Subcutaneous abdominal adipose tissue (tissue), 5 donors: ENCODE measurements at regions not wholly inside any gene's neighbourhood (a gene's known extent, or its start where the extent isn't known, plus 50 kb on each side); places are given as distances from the start of the nearest gene placed in this dataset.
"Not testable (repeated sequence)": the region's sequence is repeated elsewhere in the genome, so short reads cannot be mapped to it uniquely, and the experiment has no call there.

Source experiments
- H3K27ac ChIP-seq: one replicate; pipeline ENCODE4 v1.7.0; 2013; ENCODE audit warnings: low read depth, mild to moderate bottlenecking, inconsistent platforms, low read length, moderate library complexity
- H3K27me3 ChIP-seq, 5 donors: one replicate each; pipeline ENCODE4 v1.7.0; 2013; ENCODE audit warnings: low read length in 5 of 5, inconsistent platforms in 1 of 5; ENCODE audit not compliant: control insufficient read depth in 5 of 5, insufficient read depth in 4 of 5
- H3K36me3 ChIP-seq, 5 donors: one replicate each; pipeline ENCODE4 v1.7.0; 2013; ENCODE audit warnings: low read length in 5 of 5; ENCODE audit not compliant: control insufficient read depth in 5 of 5, insufficient read depth in 5 of 5
- H3K4me1 ChIP-seq, 5 donors: one replicate each; pipeline ENCODE4 v1.7.0; 2013; ENCODE audit warnings: low read length in 5 of 5, mild to moderate bottlenecking in 3 of 5, moderate library complexity in 1 of 5; ENCODE audit not compliant: control insufficient read depth in 5 of 5, insufficient read depth in 5 of 5
- H3K4me3 ChIP-seq, 5 donors: one replicate each; pipeline ENCODE4 v1.7.0; 2013; ENCODE audit warnings: low read length in 5 of 5, low read depth in 1 of 5
- H3K9ac ChIP-seq, 5 donors: one replicate each; pipeline ENCODE4 v1.7.0; 2013; ENCODE audit warnings: low read length in 5 of 5, mild to moderate bottlenecking in 4 of 5, moderate library complexity in 3 of 5
- H3K9me3 ChIP-seq, 5 donors: one replicate each; pipeline ENCODE4 v1.7.0; 2013; ENCODE audit warnings: low read length in 5 of 5; ENCODE audit not compliant: control insufficient read depth in 5 of 5
- donor health status: healthy.
- donor health status: healthy.
- donor health status: healthy.
- donor health status: healthy.
- donor health status: healthy.

GRCh38 chr7:136400877-136401276, 423.7 kb upstream of the MTPN start:
- no peaks in the 10 kb centered on the region for H3K36me3 ChIP-seq
- H3K9me3 ChIP-seq = no peaks in the 10 kb centered on the region
- peaks cover 0 to under 1% (median 0%) of the 10 kb centered on the region in 5 donors for H3K4me1 ChIP-seq

GRCh38 chr7:136399385-136399784, 422.2 kb upstream of the MTPN start:
- H3K27ac ChIP-seq = no peak overlapping the region
- no peak overlapping the region for H3K4me3 ChIP-seq
- no peaks in the 10 kb centered on the region for H3K4me1 ChIP-seq
- H3K9me3 ChIP-seq = no peaks in the 10 kb centered on the region
- no peaks in the 10 kb centered on the region for H3K36me3 ChIP-seq
- H3K27me3 ChIP-seq = no peaks in the 10 kb centered on the region
- no peak overlapping the region for H3K9ac ChIP-seq

More at GRCh38 chr7:136400877-136401276, 423.7 kb upstream of the MTPN start:
- H3K27me3 ChIP-seq = no peaks in the 10 kb centered on the region
- H3K27ac ChIP-seq = no peak overlapping the region
- H3K9ac ChIP-seq = no peak overlapping the region
- H3K4me3 ChIP-seq = no peak overlapping the region

- no peak overlapping the region for H3K9ac ChIP-seq
- no peaks in the 10 kb centered on the region for H3K4me1 ChIP-seq
- H3K27me3 ChIP-seq = no peaks in the 10 kb centered on the region
- H3K9me3 ChIP-seq = no peaks in the 10 kb centered on the region
- no peak overlapping the region for H3K4me3 ChIP-seq
- no peaks in the 10 kb centered on the region for H3K36me3 ChIP-seq
- no peak overlapping the region for H3K27ac ChIP-seq
These were observed 415.7 kb upstream of the MTPN start for GRCh38 chr7:136392856-136393255.

- Histone ChIP-seq H3K27me3 (no peaks in the 10 kb centered on the region), H3K36me3 (no peaks in the 10 kb centered on the region), H3K4me1 (no peaks in the 10 kb centered on the region), H3K9me3 (no peaks in the 10 kb centered on the region), H3K9ac (no peak overlapping the region), H3K27ac (no peak overlapping the region), H3K4me3 (no peak overlapping the region)
These were observed 414.2 kb upstream of the MTPN start for GRCh38 chr7:136391371-136391770.

GRCh38 chr7:136389933-136390332, 412.8 kb upstream of the MTPN start:
- H3K4me3 ChIP-seq = no peak overlapping the region
- no peaks in the 10 kb centered on the region for H3K9me3 ChIP-seq
- no peaks in the 10 kb centered on the region for H3K36me3 ChIP-seq
- H3K9ac ChIP-seq = no peak overlapping the region
- H3K27ac ChIP-seq = no peak overlapping the region
- H3K4me1 ChIP-seq = no peaks in the 10 kb centered on the region
- H3K27me3 ChIP-seq = no peaks in the 10 kb centered on the region

- H3K27me3 ChIP-seq = no peaks in the 10 kb centered on the region
- H3K27ac ChIP-seq = no peak overlapping the region
- H3K4me1 ChIP-seq = no peaks in the 10 kb centered on the region
- H3K4me3 ChIP-seq = no peak overlapping the region
- H3K9ac ChIP-seq = no peak overlapping the region
- no peaks in the 10 kb centered on the region for H3K36me3 ChIP-seq
- H3K9me3 ChIP-seq = no peaks in the 10 kb centered on the region
These were observed 409.7 kb upstream of the MTPN start for GRCh38 chr7:136386876-136387275.

- not testable (repeated sequence) for H3K4me3 ChIP-seq, H3K9ac ChIP-seq, H3K27me3 ChIP-seq, H3K9me3 ChIP-seq, H3K4me1 ChIP-seq, H3K36me3 ChIP-seq, H3K27ac ChIP-seq
These were observed 394.2 kb upstream of the MTPN start for GRCh38 chr7:136371409-136371808.

- Histone ChIP-seq H3K9ac (no peak overlapping the region), H3K9me3 (peaks cover 0 to 7% (median 0%) of the 10 kb centered on the region in 5 donors), H3K27me3 (no peaks in the 10 kb centered on the region), H3K4me3 (no peak overlapping the region), H3K36me3 (no peaks in the 10 kb centered on the region), H3K27ac (no peak overlapping the region), H3K4me1 (no peaks in the 10 kb centered on the region)
These were observed 393.0 kb upstream of the MTPN start for GRCh38 chr7:136370137-136370536.

- no peak overlapping the region for H3K9ac ChIP-seq
- no peaks in the 10 kb centered on the region for H3K27me3 ChIP-seq
- no peaks in the 10 kb centered on the region for H3K4me1 ChIP-seq
- no peak overlapping the region for H3K27ac ChIP-seq
- H3K9me3 ChIP-seq = peaks cover 0 to 7% (median 0%) of the 10 kb centered on the region in 5 donors
- no peaks in the 10 kb centered on the region for H3K36me3 ChIP-seq
- H3K4me3 ChIP-seq = no peak overlapping the region
These were observed 392.1 kb upstream of the MTPN start for GRCh38 chr7:136369225-136369624.

- no peak overlapping the region for H3K4me3 ChIP-seq
- H3K9me3 ChIP-seq = no peaks in the 10 kb centered on the region
- no peak overlapping the region for H3K27ac ChIP-seq
- no peaks in the 10 kb centered on the region for H3K36me3 ChIP-seq
- H3K27me3 ChIP-seq = no peaks in the 10 kb centered on the region
- H3K4me1 ChIP-seq = no peaks in the 10 kb centered on the region
- H3K9ac ChIP-seq = no peak overlapping the region
These were observed 382.3 kb upstream of the MTPN start for GRCh38 chr7:136359333-136359903.

GRCh38 chr7:136353287-136353686, 376.1 kb upstream of the MTPN start:
- H3K27ac ChIP-seq = no peak overlapping the region
- no peaks in the 10 kb centered on the region for H3K27me3 ChIP-seq
- no peak overlapping the region for H3K4me3 ChIP-seq
- H3K9me3 ChIP-seq = no peaks in the 10 kb centered on the region
- H3K36me3 ChIP-seq = no peaks in the 10 kb centered on the region
- H3K4me1 ChIP-seq = no peaks in the 10 kb centered on the region
- H3K9ac ChIP-seq = no peak overlapping the region
